RWPE2 (cell line): ENCODE measurements at regions not wholly inside any gene's neighbourhood (a gene's known extent, or its start where the extent isn't known, plus 50 kb on each side); places are given as distances from the start of the nearest gene placed in this dataset.

Source experiments
- ATAC-seq: fragments of 200-7000 bp; cut with Tn5 transposase; 3 replicates; pipeline ENCODE4 v1.9.1; 2021; ENCODE audit warnings: low read depth
- DNase-seq: peaks from one replicate; pipeline ENCODE4 v3.0.0-alpha.2; 2020; ENCODE audit warnings: low spot score
- H3K27ac ChIP-seq: fragments of 450-650 bp; 2 replicates; pipeline ENCODE4 v1.5.1; 2017; ENCODE audit warnings: mild to moderate bottlenecking; ENCODE audit not compliant: poor library complexity, severe bottlenecking
- H3K27me3 ChIP-seq: fragments of 250-450 bp; sonication (Bioruptor Pico); 2 replicates; pipeline ENCODE4 v1.5.1; 2021; ENCODE audit warnings: mild to moderate bottlenecking, moderate library complexity; ENCODE audit not compliant: insufficient read depth, poor library complexity, severe bottlenecking
- H3K36me3 ChIP-seq: fragments of 250-450 bp; sonication (Bioruptor Pico); 2 replicates; pipeline ENCODE4 v1.5.1; 2020; ENCODE audit warnings: low read depth, mild to moderate bottlenecking, moderate library complexity
- H3K4me1 ChIP-seq: fragments of 250-450 bp; sonication (Bioruptor Pico); 2 replicates; pipeline ENCODE4 v1.5.1; 2021; ENCODE audit warnings: mild to moderate bottlenecking, moderate library complexity; ENCODE audit not compliant: insufficient read depth, poor library complexity, severe bottlenecking
- H3K4me3 ChIP-seq: fragments of 250-450 bp; sonication (Bioruptor Pico); 2 replicates; pipeline ENCODE4 v1.5.1; 2021; ENCODE audit warnings: mild to moderate bottlenecking, moderate library complexity; ENCODE audit not compliant: severe bottlenecking
- H3K9me3 ChIP-seq: fragments of 250-450 bp; sonication (Bioruptor Pico); 2 replicates; pipeline ENCODE4 v1.5.1; 2021; ENCODE audit warnings: mild to moderate bottlenecking, moderate library complexity; ENCODE audit not compliant: severe bottlenecking
- CTCF ChIP-seq: fragments of 450-650 bp; IDR thresholded peaks from one replicate; pipeline ENCODE4 v1.5.1; 2017; ENCODE audit warnings: mild to moderate bottlenecking, moderate library complexity; ENCODE audit not compliant: poor library complexity, severe bottlenecking

- DNase-seq (no peak), ATAC-seq (no peak)
- Histone ChIP-seq H3K27ac (no peak overlapping the region), H3K9me3 (no peaks in the 10 kb centered on the region), H3K4me1 (no peaks in the 10 kb centered on the region), H3K27me3 (no peaks in the 10 kb centered on the region), H3K36me3 (no peaks in the 10 kb centered on the region), H3K4me3 (no peak overlapping the region)
- TF ChIP-seq CTCF: no peak
Observed at GRCh38 chr16:11447836-11448235, 102.6 kb downstream of the RMI2 start.

- Histone ChIP-seq H3K9me3 (no peaks in the 10 kb centered on the region), H3K36me3 (no peaks in the 10 kb centered on the region), H3K27ac (no peak overlapping the region), H3K4me3 (no peak overlapping the region), H3K4me1 (no peaks in the 10 kb centered on the region), H3K27me3 (no peaks in the 10 kb centered on the region)
- DNase-seq (no peak), ATAC-seq (no peak)
- no peak for TF ChIP-seq CTCF
Observed at GRCh38 chr16:11448796-11449416, 103.6 kb downstream of the RMI2 start.

- H3K27me3 ChIP-seq: no peaks in the 10 kb centered on the region
- no peak for DNase-seq
- H3K9me3 ChIP-seq: no peaks in the 10 kb centered on the region
- no peak overlapping the region for H3K4me3 ChIP-seq
- H3K27ac ChIP-seq: no peak overlapping the region
- H3K36me3 ChIP-seq: no peaks in the 10 kb centered on the region
- no peak for ATAC-seq
- H3K4me1 ChIP-seq: no peaks in the 10 kb centered on the region
- TF ChIP-seq CTCF: no peak
Observed at GRCh38 chr16:11449716-11450115, 104.5 kb downstream of the RMI2 start.

GRCh38 chr16:11450136-11450535, 104.9 kb downstream of the RMI2 start:
- Histone ChIP-seq H3K27ac (no peak overlapping the region), H3K27me3 (no peaks in the 10 kb centered on the region), H3K4me3 (no peak overlapping the region), H3K9me3 (no peaks in the 10 kb centered on the region), H3K4me1 (no peaks in the 10 kb centered on the region), H3K36me3 (no peaks in the 10 kb centered on the region)
- ATAC-seq (no peak), DNase-seq (no peak)
- TF ChIP-seq CTCF: no peak

GRCh38 chr16:11452298-11452697, 107.0 kb downstream of the RMI2 start:
- DNase-seq (no peak), ATAC-seq (no peak)
- TF ChIP-seq CTCF: no peak
- no peaks in the 10 kb centered on the region for H3K27me3 ChIP-seq
- no peak overlapping the region for H3K27ac ChIP-seq
- H3K4me3 ChIP-seq: no peak overlapping the region
- H3K9me3 ChIP-seq: no peaks in the 10 kb centered on the region
- H3K36me3 ChIP-seq: no peaks in the 10 kb centered on the region
- H3K4me1 ChIP-seq: no peaks in the 10 kb centered on the region
